Osteoblast (primary cell): ENCODE measurements at regions not wholly inside any gene's neighbourhood (a gene's known extent, or its start where the extent isn't known, plus 50 kb on each side); places are given as distances from the start of the nearest gene placed in this dataset.

Experiments used
- DNase-seq: peaks from one replicate; pipeline ENCODE4 v3.0.0; 2011; ENCODE audit warnings: low spot score, mixed read lengths; ENCODE audit not compliant: insufficient read length; ENCODE audit errors: missing footprints
- H2AFZ ChIP-seq: 2 replicates; pipeline ENCODE4 v1.6.0; 2011; ENCODE audit warnings: mild to moderate bottlenecking, low read length
- H3K27ac ChIP-seq: 2 replicates; pipeline ENCODE4 v1.5.1; 2011; ENCODE audit warnings: mild to moderate bottlenecking, low read depth, low read length, moderate library complexity
- H3K27me3 ChIP-seq: 2 replicates; pipeline ENCODE4 v1.6.0; 2012; ENCODE audit warnings: mild to moderate bottlenecking, control low read depth, inconsistent platforms, low read length, moderate library complexity; ENCODE audit not compliant: insufficient read depth
- H3K36me3 ChIP-seq: 2 replicates; pipeline ENCODE4 v1.5.1; 2011; ENCODE audit warnings: mild to moderate bottlenecking, low read length, control low read depth, moderate library complexity; ENCODE audit not compliant: insufficient read depth
- H3K4me1 ChIP-seq: 2 replicates; pipeline ENCODE4 v1.5.1; 2011; ENCODE audit warnings: mild to moderate bottlenecking, low read length, control low read depth, moderate library complexity; ENCODE audit not compliant: insufficient read depth
- H3K4me2 ChIP-seq: 2 replicates; pipeline ENCODE4 v1.6.0; 2011; ENCODE audit warnings: mild to moderate bottlenecking, low read length; ENCODE audit not compliant: insufficient read depth
- H3K4me3 ChIP-seq: fragments of 200-600 bp; sonication (generic); 3 replicates; pipeline ENCODE4 v1.5.1; 2012; ENCODE audit warnings: mild to moderate bottlenecking, low read length, inconsistent platforms; ENCODE audit not compliant: insufficient read depth
- H3K79me2 ChIP-seq: 2 replicates; pipeline ENCODE4 v1.6.0; 2012; ENCODE audit warnings: mild to moderate bottlenecking, low read length, control low read depth, inconsistent platforms; ENCODE audit not compliant: insufficient read depth
- H3K9me3 ChIP-seq: 2 replicates; pipeline ENCODE4 v1.5.1; 2011; ENCODE audit warnings: low read depth, low read length, control low read depth
- H4K20me1 ChIP-seq: 2 replicates; pipeline ENCODE4 v1.6.0; 2012; ENCODE audit warnings: mild to moderate bottlenecking, low read length, control low read depth; ENCODE audit not compliant: insufficient read depth
- CTCF ChIP-seq: IDR thresholded peaks from 2 replicates; pipeline ENCODE4 v1.5.1; 2011; ENCODE audit warnings: mild to moderate bottlenecking, low read depth, low read length, moderate library complexity; ENCODE audit errors: extremely low read depth

GRCh38 chr10:128993911-128994538 lies 473.0 kb upstream of the MGMT start:
- Histone ChIP-seq H3K9me3 (peaks cover 2% of the 10 kb centered on the region), H3K4me2 (no peak overlapping the region), H3K4me3 (no peak overlapping the region), H2AFZ (no peak overlapping the region), H3K4me1 (no peaks in the 10 kb centered on the region), H3K27ac (no peak overlapping the region), H3K36me3 (no peaks in the 10 kb centered on the region), H3K27me3 (no peaks in the 10 kb centered on the region), H3K79me2 (no peaks in the 10 kb centered on the region), H4K20me1 (no peaks in the 10 kb centered on the region)
- DNase-seq: no peak
- TF ChIP-seq CTCF: no peak

- H3K4me1 ChIP-seq: no peaks in the 10 kb centered on the region
- no peak overlapping the region for H3K27ac ChIP-seq
- H3K27me3 ChIP-seq: no peaks in the 10 kb centered on the region
- DNase-seq: no peak
- H3K79me2 ChIP-seq: no peaks in the 10 kb centered on the region
- TF ChIP-seq CTCF: no peak
- no peak overlapping the region for H3K4me2 ChIP-seq
- no peak overlapping the region for H3K4me3 ChIP-seq
- no peaks in the 10 kb centered on the region for H3K36me3 ChIP-seq
- no peaks in the 10 kb centered on the region for H4K20me1 ChIP-seq
- no peaks in the 10 kb centered on the region for H3K9me3 ChIP-seq
- no peak overlapping the region for H2AFZ ChIP-seq
Observed at GRCh38 chr10:128994598-128995143, 472.4 kb upstream of the MGMT start.

- H3K36me3 ChIP-seq: no peaks in the 10 kb centered on the region
- H3K4me1 ChIP-seq: no peaks in the 10 kb centered on the region
- H2AFZ ChIP-seq: no peak overlapping the region
- no peak for TF ChIP-seq CTCF
- DNase-seq: no peak
- H3K27me3 ChIP-seq: no peaks in the 10 kb centered on the region
- H4K20me1 ChIP-seq: no peaks in the 10 kb centered on the region
- H3K4me3 ChIP-seq: no peak overlapping the region
- H3K4me2 ChIP-seq: no peak overlapping the region
- no peaks in the 10 kb centered on the region for H3K79me2 ChIP-seq
- no peaks in the 10 kb centered on the region for H3K9me3 ChIP-seq
- H3K27ac ChIP-seq: no peak overlapping the region
Observed at GRCh38 chr10:128995676-128996075, 471.4 kb upstream of the MGMT start.

GRCh38 chr10:128996092-128996491 lies 470.9 kb upstream of the MGMT start:
- DNase-seq: no peak
- Histone ChIP-seq H3K36me3 (no peaks in the 10 kb centered on the region), H3K4me1 (no peaks in the 10 kb centered on the region), H2AFZ (no peak overlapping the region), H3K9me3 (no peaks in the 10 kb centered on the region), H3K79me2 (no peaks in the 10 kb centered on the region), H4K20me1 (no peaks in the 10 kb centered on the region), H3K4me2 (no peak overlapping the region), H3K27ac (no peak overlapping the region), H3K4me3 (no peak overlapping the region), H3K27me3 (no peaks in the 10 kb centered on the region)
- no peak for TF ChIP-seq CTCF
